ENCODE measurements at regions not wholly inside any gene's neighbourhood (a gene's known extent, or its start where the extent isn't known, plus 50 kb on each side); places are given as distances from the start of the nearest gene placed in this dataset.

- TF ChIP-seq, protein P1, sequence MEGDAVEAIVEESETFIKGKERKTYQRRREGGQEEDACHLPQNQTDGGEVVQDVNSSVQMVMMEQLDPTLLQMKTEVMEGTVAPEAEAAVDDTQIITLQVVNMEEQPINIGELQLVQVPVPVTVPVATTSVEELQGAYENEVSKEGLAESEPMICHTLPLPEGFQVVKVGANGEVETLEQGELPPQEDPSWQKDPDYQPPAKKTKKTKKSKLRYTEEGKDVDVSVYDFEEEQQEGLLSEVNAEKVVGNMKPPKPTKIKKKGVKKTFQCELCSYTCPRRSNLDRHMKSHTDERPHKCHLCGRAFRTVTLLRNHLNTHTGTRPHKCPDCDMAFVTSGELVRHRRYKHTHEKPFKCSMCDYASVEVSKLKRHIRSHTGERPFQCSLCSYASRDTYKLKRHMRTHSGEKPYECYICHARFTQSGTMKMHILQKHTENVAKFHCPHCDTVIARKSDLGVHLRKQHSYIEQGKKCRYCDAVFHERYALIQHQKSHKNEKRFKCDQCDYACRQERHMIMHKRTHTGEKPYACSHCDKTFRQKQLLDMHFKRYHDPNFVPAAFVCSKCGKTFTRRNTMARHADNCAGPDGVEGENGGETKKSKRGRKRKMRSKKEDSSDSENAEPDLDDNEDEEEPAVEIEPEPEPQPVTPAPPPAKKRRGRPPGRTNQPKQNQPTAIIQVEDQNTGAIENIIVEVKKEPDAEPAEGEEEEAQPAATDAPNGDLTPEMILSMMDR (conservative IDR thresholded peaks at IDR 0.05; ENCODE audit: low read depth, low read length) = no peak
- H3K4me3 ChIP-seq (ENCODE audit: low read depth, low read length) = no peak overlapping the region
- DNase-seq (ENCODE audit: low read depth) = no peak
These were observed 597.3 kb downstream of the PLCL1 start for GRCh38 chr2:198401644-198402043.

DNA sequence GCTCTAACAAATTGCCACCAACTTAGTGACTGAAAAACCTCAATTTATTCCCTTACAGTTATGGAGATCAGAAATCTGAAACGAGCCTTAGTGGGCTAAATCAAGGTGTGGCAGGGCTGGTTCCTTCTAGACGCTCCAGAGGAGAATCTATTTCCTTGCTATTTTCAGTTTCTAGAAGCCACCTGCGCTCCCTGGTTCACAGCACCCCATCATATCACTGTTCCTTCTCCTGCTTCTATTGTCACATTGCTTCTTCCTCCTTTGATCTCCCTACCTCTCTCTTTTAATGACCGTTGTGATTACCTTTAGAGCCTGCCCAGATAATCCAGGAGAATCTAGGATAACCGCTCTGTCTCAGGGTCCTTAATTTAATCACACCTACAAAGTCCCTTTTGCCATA is 596.6 kb downstream of the PLCL1 start:
- H3K4me3 ChIP-seq (ENCODE audit: low read depth, low read length) = no peak overlapping the region
- TF ChIP-seq, protein P1 (conservative IDR thresholded peaks at IDR 0.05; ENCODE audit: low read depth, low read length) = no peak
- no peak for DNase-seq (ENCODE audit: low read depth)

DNA sequence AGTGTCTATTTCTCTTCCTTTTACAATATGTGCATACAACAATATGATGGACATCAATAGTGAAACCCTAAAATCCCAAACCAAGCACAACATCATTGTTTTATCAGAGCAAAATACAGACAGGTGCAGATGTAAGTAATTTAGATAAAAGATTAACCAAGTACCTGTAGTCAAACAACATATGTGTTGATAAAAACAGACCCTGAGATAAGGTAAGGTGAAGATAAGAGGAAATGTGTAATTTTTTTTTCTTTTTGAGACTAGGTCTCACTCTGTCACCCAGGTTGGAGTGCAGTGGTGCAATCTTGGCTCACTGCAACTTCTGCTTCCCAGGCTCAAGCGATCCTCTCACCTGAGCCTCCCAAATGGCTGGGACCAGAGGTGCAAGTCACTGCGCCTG is 589.8 kb downstream of the PLCL1 start:
- no peak overlapping the region for H3K4me3 ChIP-seq (ENCODE audit: low read depth, low read length)
- TF ChIP-seq, protein P1 (conservative IDR thresholded peaks at IDR 0.05; ENCODE audit: low read depth, low read length) = no peak
- no peak for DNase-seq (ENCODE audit: low read depth)

DNA sequence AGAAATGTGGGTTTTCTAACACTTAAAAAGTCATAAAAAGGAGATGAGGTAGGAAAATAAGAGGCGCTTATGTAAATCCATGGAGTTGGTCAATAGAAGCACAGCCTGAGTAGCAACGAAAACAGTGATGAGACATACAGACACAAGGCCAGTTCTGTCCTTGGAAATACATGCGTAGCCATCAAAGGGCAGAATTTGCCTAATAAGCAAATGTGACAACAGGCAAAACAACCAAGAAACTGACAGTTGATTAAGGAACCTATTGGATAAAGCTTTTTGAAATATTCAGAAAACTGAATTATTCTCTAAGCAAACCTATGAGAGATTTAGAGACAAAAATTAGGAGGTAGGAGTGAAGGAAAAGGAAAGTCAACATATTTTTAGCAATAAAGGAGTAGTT is 586.3 kb downstream of the PLCL1 start:
- TF ChIP-seq, protein P1 (conservative IDR thresholded peaks at IDR 0.05; ENCODE audit: low read depth, low read length) = no peak
- no peak overlapping the region for H3K4me3 ChIP-seq (ENCODE audit: low read depth, low read length)
- no peak for DNase-seq (ENCODE audit: low read depth)

DNA sequence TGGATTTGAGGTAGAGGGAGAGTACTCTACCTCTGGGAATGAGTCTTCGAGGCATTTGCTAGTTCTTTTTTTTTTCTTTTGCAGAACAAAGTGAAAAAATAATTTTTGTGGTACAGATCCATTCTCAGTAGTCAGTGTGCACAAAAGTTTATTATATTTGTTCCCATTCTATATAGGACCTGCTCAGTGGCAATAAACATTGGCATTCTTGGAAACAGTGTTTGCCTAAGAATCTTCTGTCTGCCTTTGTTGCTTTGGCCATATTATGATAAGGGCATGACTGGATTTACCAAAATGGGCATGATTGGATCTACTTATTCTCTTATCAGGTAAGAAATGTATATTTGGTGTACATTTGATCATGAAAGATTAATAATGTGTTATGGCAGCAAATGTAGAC is 583.3 kb downstream of the PLCL1 start:
- H3K4me3 ChIP-seq (ENCODE audit: low read depth, low read length) = no peak overlapping the region
- no peak for DNase-seq (ENCODE audit: low read depth)
- TF ChIP-seq, protein P1 (conservative IDR thresholded peaks at IDR 0.05; ENCODE audit: low read depth, low read length) = no peak

DNA sequence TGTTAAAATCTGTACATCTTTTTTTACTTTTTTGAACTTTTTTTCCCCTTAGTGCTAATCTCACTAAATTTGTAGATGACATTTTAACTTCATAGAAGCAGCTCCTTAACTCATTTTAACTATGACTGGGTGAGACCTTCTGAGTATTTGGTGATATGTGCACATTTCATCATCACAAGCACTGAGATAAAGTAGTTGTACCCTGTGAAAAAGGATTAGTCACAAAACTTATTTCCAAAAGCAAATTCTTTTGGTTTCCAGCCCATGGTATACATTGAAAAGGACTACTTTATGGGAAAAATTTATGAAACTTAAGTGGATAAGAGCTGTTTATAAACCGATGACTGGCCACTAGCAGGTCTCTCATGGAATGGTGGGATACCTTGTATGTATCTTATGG is 581.5 kb downstream of the PLCL1 start:
- no peak for DNase-seq (ENCODE audit: low read depth)
- no peak overlapping the region for H3K4me3 ChIP-seq (ENCODE audit: low read depth, low read length)
- TF ChIP-seq, protein P1 (conservative IDR thresholded peaks at IDR 0.05; ENCODE audit: low read depth, low read length) = no peak

DNA sequence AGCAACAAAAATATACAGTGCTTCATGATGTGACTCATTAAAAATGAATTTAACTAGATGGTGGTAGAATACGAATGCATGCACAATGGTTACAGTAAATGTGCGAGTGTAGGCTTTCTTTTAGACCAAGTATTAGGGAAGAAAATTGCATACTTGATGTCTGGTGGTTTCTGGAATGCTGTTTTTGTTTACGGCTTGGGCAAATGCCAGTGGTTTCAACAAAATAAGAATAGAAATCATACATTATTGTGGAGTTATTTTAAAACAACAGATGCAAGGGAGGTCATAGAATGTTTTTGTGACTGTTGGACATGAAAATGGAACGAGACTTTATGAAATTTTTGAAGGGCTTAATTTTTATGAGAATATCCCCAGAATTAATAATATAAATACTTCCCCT is 580.9 kb downstream of the PLCL1 start:
- no peak for DNase-seq (ENCODE audit: low read depth)
- TF ChIP-seq, protein P1 (conservative IDR thresholded peaks at IDR 0.05; ENCODE audit: low read depth, low read length) = no peak
- no peak overlapping the region for H3K4me3 ChIP-seq (ENCODE audit: low read depth, low read length)

Data from choroid plexus epithelial cell (primary cell).